DMS114 treated with DMSO at 0.1 percent for 48 hours (cell line): ENCODE measurements at regions not wholly inside any gene's neighbourhood (a gene's known extent, or its start where the extent isn't known, plus 50 kb on each side); places are given as distances from the start of the nearest gene placed in this dataset.

Source experiments
- DNase-seq: peaks from one replicate; lab custom pipeline; 2025; ENCODE audit not compliant: unreplicated experiment; lab: John Stamatoyannopoulos, UW

GRCh38 chr12:88251798-88252197, 109.7 kb downstream of the TMTC3 start:
- no peak for DNase-seq

GRCh38 chr12:88253371-88253978, 111.4 kb downstream of the TMTC3 start:
- no peak for DNase-seq

GRCh38 chr12:88255224-88255623, 113.1 kb downstream of the TMTC3 start:
- no peak for DNase-seq

- DNase-seq: no peak
Measured at GRCh38 chr12:88255847-88256246, 113.7 kb downstream of the TMTC3 start.

GRCh38 chr12:88258396-88258795, 116.3 kb downstream of the TMTC3 start:
- DNase-seq: no peak

- DNase-seq: no peak
Measured at GRCh38 chr12:88266806-88267360, 124.8 kb downstream of the TMTC3 start.

- DNase-seq: no peak
Measured at GRCh38 chr12:88267630-88268029, 125.5 kb downstream of the TMTC3 start.

- DNase-seq: no peak
Measured at GRCh38 chr12:88272456-88272855, 130.3 kb downstream of the TMTC3 start.

GRCh38 chr12:88273450-88273849, 131.3 kb downstream of the TMTC3 start:
- DNase-seq: no peak

GRCh38 chr12:88273875-88274274, 131.8 kb downstream of the TMTC3 start:
- no peak for DNase-seq

- no peak for DNase-seq
Measured at GRCh38 chr12:88291498-88292131, 149.5 kb downstream of the TMTC3 start.

- DNase-seq: no peak
Measured at GRCh38 chr12:88298014-88298682, 156.0 kb downstream of the TMTC3 start.

GRCh38 chr12:88298761-88299242, 156.7 kb downstream of the TMTC3 start:
- no peak for DNase-seq

- DNase-seq: no peak
Measured at GRCh38 chr12:88299567-88300101, 157.5 kb downstream of the TMTC3 start.

- DNase-seq: no peak
Measured at GRCh38 chr12:88300931-88301330, 158.8 kb downstream of the TMTC3 start.

- no peak for DNase-seq
Measured at GRCh38 chr12:88303335-88303734, 161.2 kb downstream of the TMTC3 start.

- no peak for DNase-seq
Measured at GRCh38 chr12:88305254-88305890, 163.3 kb downstream of the TMTC3 start.

GRCh38 chr12:88306471-88307069, 164.5 kb downstream of the TMTC3 start:
- DNase-seq: no peak

GRCh38 chr12:88307961-88308360, 165.9 kb downstream of the TMTC3 start:
- no peak for DNase-seq

GRCh38 chr12:88308825-88309224, 166.7 kb downstream of the TMTC3 start:
- no peak for DNase-seq

- no peak for DNase-seq
Measured at GRCh38 chr12:88309546-88309945, 167.4 kb downstream of the TMTC3 start.
